ENCODE measurements at regions not wholly inside any gene's neighbourhood (a gene's known extent, or its start where the extent isn't known, plus 50 kb on each side); places are given as distances from the start of the nearest gene placed in this dataset.

GRCh38 chr4:166277401-166277800 is 404.4 kb downstream of the TLL1 start:
- no peak for ATAC-seq
- Histone ChIP-seq H3K9me3 (no peaks in the 10 kb centered on the region), H3K4me1 (no peaks in the 10 kb centered on the region), H3K4me3 (no peak overlapping the region), H3K27ac (no peak overlapping the region), H3K27me3 (no peaks in the 10 kb centered on the region), H3K36me3 (no peaks in the 10 kb centered on the region)
- intact Hi-C loops (cut with DNase I; ENCODE audit: low total_unique reads) (no loop called here), in situ Hi-C loops (cut with MboI; ENCODE audit: low sequenced_read_pairs in 4 of 4) (no loop called here)
- TF ChIP-seq POLR2A (IDR thresholded peaks at IDR 0.05), result no peak
- TF ChIP-seq, protein P1, sequence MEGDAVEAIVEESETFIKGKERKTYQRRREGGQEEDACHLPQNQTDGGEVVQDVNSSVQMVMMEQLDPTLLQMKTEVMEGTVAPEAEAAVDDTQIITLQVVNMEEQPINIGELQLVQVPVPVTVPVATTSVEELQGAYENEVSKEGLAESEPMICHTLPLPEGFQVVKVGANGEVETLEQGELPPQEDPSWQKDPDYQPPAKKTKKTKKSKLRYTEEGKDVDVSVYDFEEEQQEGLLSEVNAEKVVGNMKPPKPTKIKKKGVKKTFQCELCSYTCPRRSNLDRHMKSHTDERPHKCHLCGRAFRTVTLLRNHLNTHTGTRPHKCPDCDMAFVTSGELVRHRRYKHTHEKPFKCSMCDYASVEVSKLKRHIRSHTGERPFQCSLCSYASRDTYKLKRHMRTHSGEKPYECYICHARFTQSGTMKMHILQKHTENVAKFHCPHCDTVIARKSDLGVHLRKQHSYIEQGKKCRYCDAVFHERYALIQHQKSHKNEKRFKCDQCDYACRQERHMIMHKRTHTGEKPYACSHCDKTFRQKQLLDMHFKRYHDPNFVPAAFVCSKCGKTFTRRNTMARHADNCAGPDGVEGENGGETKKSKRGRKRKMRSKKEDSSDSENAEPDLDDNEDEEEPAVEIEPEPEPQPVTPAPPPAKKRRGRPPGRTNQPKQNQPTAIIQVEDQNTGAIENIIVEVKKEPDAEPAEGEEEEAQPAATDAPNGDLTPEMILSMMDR (IDR thresholded peaks at IDR 0.05 in 4 of 5, conservative IDR thresholded peaks at IDR 0.05 in 1 of 5), result no peak
- no peak for DNase-seq

DNA sequence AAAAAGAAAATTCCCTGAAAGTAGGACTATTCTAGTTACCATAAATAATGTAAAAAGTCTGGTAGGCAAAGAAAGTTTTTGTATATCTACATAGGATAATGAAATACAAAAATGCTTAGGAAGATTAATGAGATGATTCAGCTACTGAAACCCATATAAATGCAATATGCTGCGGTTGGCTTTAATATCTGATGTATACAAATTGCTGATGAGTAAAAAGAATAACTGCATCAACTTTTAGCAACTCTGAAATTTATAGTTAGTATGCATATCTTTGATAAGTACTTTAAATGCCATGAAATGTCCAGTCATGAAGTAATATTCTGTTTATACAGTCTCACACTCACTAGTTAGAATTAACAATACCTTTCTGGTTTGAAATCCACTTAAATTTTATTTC is 404.8 kb downstream of the TLL1 start:
- no peak for TF ChIP-seq POLR2A (IDR thresholded peaks at IDR 0.05)
- TF ChIP-seq, protein P1 (IDR thresholded peaks at IDR 0.05 in 4 of 5, conservative IDR thresholded peaks at IDR 0.05 in 1 of 5), result no peak
- Histone ChIP-seq H3K9me3 (no peaks in the 10 kb centered on the region), H3K4me1 (no peaks in the 10 kb centered on the region), H3K36me3 (no peaks in the 10 kb centered on the region), H3K27me3 (no peaks in the 10 kb centered on the region), H3K4me3 (no peak overlapping the region), H3K27ac (no peak overlapping the region)
- in situ Hi-C loops (cut with MboI; ENCODE audit: low sequenced_read_pairs in 4 of 4) (no loop called here), intact Hi-C loops (cut with DNase I; ENCODE audit: low total_unique reads) (no loop called here)
- DNase-seq (no peak), ATAC-seq (no peak)

GRCh38 chr4:166279261-166279660 is 406.2 kb downstream of the TLL1 start:
- H3K9me3 ChIP-seq, result no peaks in the 10 kb centered on the region
- intact Hi-C loops (cut with DNase I; ENCODE audit: low total_unique reads) (no loop called here), in situ Hi-C loops (cut with MboI; ENCODE audit: low sequenced_read_pairs in 4 of 4) (no loop called here)
- no peaks in the 10 kb centered on the region for H3K27me3 ChIP-seq
- H3K36me3 ChIP-seq, result no peaks in the 10 kb centered on the region
- no peak for DNase-seq
- no peak overlapping the region for H3K4me3 ChIP-seq
- no peak for ATAC-seq
- no peak overlapping the region for H3K27ac ChIP-seq
- TF ChIP-seq, protein P1 (IDR thresholded peaks at IDR 0.05 in 4 of 5, conservative IDR thresholded peaks at IDR 0.05 in 1 of 5), result no peak
- no peak for TF ChIP-seq POLR2A (IDR thresholded peaks at IDR 0.05)
- H3K4me1 ChIP-seq, result no peaks in the 10 kb centered on the region

DNA sequence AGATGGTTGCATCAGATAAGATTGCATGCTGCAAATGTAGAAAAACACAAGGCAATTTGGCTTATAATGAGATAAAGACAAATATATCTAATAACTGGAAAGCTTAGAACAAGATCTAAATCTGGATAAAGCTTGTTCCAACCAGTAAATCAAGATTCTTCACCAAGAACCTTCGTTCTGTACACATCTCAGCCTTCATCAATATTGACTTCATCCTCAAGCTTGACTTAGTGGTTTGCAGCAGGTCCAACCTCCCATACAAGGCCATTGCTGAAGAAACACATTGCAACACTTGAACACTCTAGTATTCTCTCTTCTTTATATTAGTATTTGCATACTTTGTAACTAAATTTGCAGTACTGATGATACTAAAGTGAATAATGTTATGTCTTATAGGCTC is 407.6 kb downstream of the TLL1 start:
- no peak for DNase-seq
- H3K9me3 ChIP-seq, result no peaks in the 10 kb centered on the region
- H3K4me1 ChIP-seq, result no peaks in the 10 kb centered on the region
- in situ Hi-C loops (cut with MboI; ENCODE audit: low sequenced_read_pairs in 4 of 4) (no loop called here), intact Hi-C loops (cut with DNase I; ENCODE audit: low total_unique reads) (no loop called here)
- no peak overlapping the region for H3K27ac ChIP-seq
- no peaks in the 10 kb centered on the region for H3K27me3 ChIP-seq
- ATAC-seq, result no peak
- TF ChIP-seq, protein P1 (IDR thresholded peaks at IDR 0.05 in 4 of 5, conservative IDR thresholded peaks at IDR 0.05 in 1 of 5), result no peak
- TF ChIP-seq POLR2A (IDR thresholded peaks at IDR 0.05), result no peak
- H3K4me3 ChIP-seq, result no peak overlapping the region
- H3K36me3 ChIP-seq, result no peaks in the 10 kb centered on the region

- intact Hi-C loops (cut with DNase I; ENCODE audit: low total_unique reads) (no loop called here), in situ Hi-C loops (cut with MboI; ENCODE audit: low sequenced_read_pairs in 4 of 4) (no loop called here)
- ATAC-seq (no peak), DNase-seq (no peak)
- no peaks in the 10 kb centered on the region for H3K9me3 ChIP-seq
- no peaks in the 10 kb centered on the region for H3K36me3 ChIP-seq
- H3K4me1 ChIP-seq, result no peaks in the 10 kb centered on the region
- TF ChIP-seq, protein P1 (IDR thresholded peaks at IDR 0.05 in 4 of 5, conservative IDR thresholded peaks at IDR 0.05 in 1 of 5), result no peak
- TF ChIP-seq POLR2A (IDR thresholded peaks at IDR 0.05), result no peak
- H3K27ac ChIP-seq, result no peak overlapping the region
- no peaks in the 10 kb centered on the region for H3K27me3 ChIP-seq
- H3K4me3 ChIP-seq, result no peak overlapping the region
Measured at GRCh38 chr4:166282081-166282770, 409.2 kb downstream of the TLL1 start.
